HEK293 (cell line): ENCODE measurements at regions not wholly inside any gene's neighbourhood (a gene's known extent, or its start where the extent isn't known, plus 50 kb on each side); places are given as distances from the start of the nearest gene placed in this dataset.

ENCODE experiments used
- CTCF ChIP-seq: fragments of 450-650 bp; formaldehyde crosslinking; IDR thresholded peaks from 2 replicates; pipeline ENCODE4 v1.5.1; 2016; ENCODE audit warnings: missing biosample characterization, missing genetic modification characterization
- MYNN ChIP-seq: fragments of 450-650 bp; formaldehyde crosslinking; IDR thresholded peaks from 2 replicates; pipeline ENCODE4 v1.5.1; 2016; ENCODE audit warnings: missing biosample characterization, missing genetic modification characterization, borderline replicate concordance
- SP7 ChIP-seq: fragments of 450-650 bp; formaldehyde crosslinking; IDR thresholded peaks from 2 replicates; pipeline ENCODE4 v1.5.1; 2016; ENCODE audit warnings: missing biosample characterization, missing genetic modification characterization
- ZNF350 ChIP-seq: fragments of 450-650 bp; formaldehyde crosslinking; IDR thresholded peaks from 2 replicates; pipeline ENCODE4 v1.5.0; 2017; ENCODE audit warnings: missing biosample characterization, mild to moderate bottlenecking, missing genetic modification characterization
- ZNF501 ChIP-seq: fragments of 450-650 bp; formaldehyde crosslinking; IDR thresholded peaks from 2 replicates; pipeline ENCODE4 v1.5.1; 2016; ENCODE audit warnings: missing biosample characterization, missing genetic modification characterization
- ZNF558 ChIP-seq: fragments of 450-650 bp; formaldehyde crosslinking; IDR thresholded peaks from 2 replicates; pipeline ENCODE4 v1.5.1; 2016; ENCODE audit warnings: missing biosample characterization, missing genetic modification characterization
- ZNF624 ChIP-seq: fragments of 450-650 bp; formaldehyde crosslinking; IDR thresholded peaks from 2 replicates; pipeline ENCODE4 v1.5.1; 2017; ENCODE audit warnings: missing biosample characterization, missing genetic modification characterization
- ZNF654 ChIP-seq: fragments of 450-650 bp; formaldehyde crosslinking; IDR thresholded peaks from 2 replicates; pipeline ENCODE4 v1.5.1; 2016; ENCODE audit warnings: low read depth, missing biosample characterization, missing genetic modification characterization

- TF ChIP-seq SP7 (tag by site-specific recombination): no peak
- TF ChIP-seq MYNN (tag by site-specific recombination): no peak
- no peak for TF ChIP-seq ZNF501 (tag by site-specific recombination)
- TF ChIP-seq ZNF350: no peak
- no peak for TF ChIP-seq ZNF558 (tag by site-specific recombination)
- TF ChIP-seq ZNF654 (tag by site-specific recombination): no peak
- no peak for TF ChIP-seq ZNF624
- TF ChIP-seq CTCF: no peak
Measured at GRCh38 chr3:118813472-118813871, 221.2 kb downstream of the IGSF11 start.
